GM12891 (cell line): ENCODE measurements at regions not wholly inside any gene's neighbourhood (a gene's known extent, or its start where the extent isn't known, plus 50 kb on each side); places are given as distances from the start of the nearest gene placed in this dataset.

ENCODE experiments used
- DNase-seq: peaks from one replicate; pipeline ENCODE4 v3.0.0; 2011; ENCODE audit warnings: low spot score; ENCODE audit not compliant: insufficient read length
- FAIRE-seq: peaks from 2 replicates; lab custom pipeline; 2011; peaks lifted over from hg19 to GRCh38; lab: Jason Lieb, UNC
- PAX5 ChIP-seq: IDR thresholded peaks from 2 replicates; pipeline ENCODE4 v1.6.1; 2011; ENCODE audit warnings: low read length, moderate library complexity, mild to moderate bottlenecking; ENCODE audit not compliant: insufficient read depth, severe bottlenecking
- POLR2A ChIP-seq: IDR thresholded peaks from 2 replicates; pipeline ENCODE4 v1.6.1; 2011; ENCODE audit warnings: low read depth, low read length, control low read depth
- POLR2AphosphoS5 ChIP-seq: IDR thresholded peaks from 2 replicates; pipeline ENCODE4 v1.6.1; 2011; ENCODE audit warnings: low read depth, low read length, control low read depth
- POU2F2 ChIP-seq: IDR thresholded peaks from 2 replicates; pipeline ENCODE4 v1.6.1; 2011; ENCODE audit warnings: low read depth, mild to moderate bottlenecking, control low read depth, low read length, moderate library complexity
- SPI1 ChIP-seq: IDR thresholded peaks from 2 replicates; pipeline ENCODE4 v1.6.1; 2011; ENCODE audit warnings: low read depth, low read length, control low read depth
- TAF1 ChIP-seq: IDR thresholded peaks from 2 replicates; pipeline ENCODE4 v1.6.1; 2011; ENCODE audit warnings: low read depth, low read length, control low read depth

DNA sequence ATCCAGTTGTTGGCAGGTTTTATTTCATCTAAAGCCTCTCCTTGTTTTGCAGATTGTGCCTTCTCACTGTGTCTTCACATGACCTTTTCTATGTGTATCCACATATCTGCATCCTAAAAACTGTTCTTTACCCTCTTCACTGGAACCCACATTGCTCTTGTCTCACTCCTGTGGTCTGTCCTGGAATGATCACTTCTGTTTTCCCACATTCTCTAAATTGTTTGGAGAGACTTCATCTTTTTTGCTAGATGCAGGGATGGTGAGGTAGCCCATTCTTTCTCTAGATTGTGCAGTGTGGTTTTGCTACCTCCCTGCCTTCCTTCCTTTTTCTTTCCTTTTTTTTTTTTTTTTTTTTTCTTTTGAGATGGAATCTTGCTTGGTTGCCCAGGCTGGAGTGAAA, 608.6 kb upstream of the MIR17HG start:
- FAIRE-seq (no peak), DNase-seq (no peak)
- no peak for TF ChIP-seq TAF1
- TF ChIP-seq SPI1: no peak
- TF ChIP-seq POU2F2: no peak

- FAIRE-seq: no peak
- DNase-seq: no peak
- TF ChIP-seq POU2F2 (no peak), PAX5 (no peak), POLR2A (no peak), SPI1 (no peak), TAF1 (no peak), POLR2AphosphoS5 (no peak)
These were observed 607.4 kb upstream of the MIR17HG start for GRCh38 chr13:90740099-90740498.

- no peak for DNase-seq
- TF ChIP-seq POU2F2 (no peak), SPI1 (no peak)
- FAIRE-seq: no peak
These were observed 605.1 kb upstream of the MIR17HG start for GRCh38 chr13:90742381-90742780.

DNA sequence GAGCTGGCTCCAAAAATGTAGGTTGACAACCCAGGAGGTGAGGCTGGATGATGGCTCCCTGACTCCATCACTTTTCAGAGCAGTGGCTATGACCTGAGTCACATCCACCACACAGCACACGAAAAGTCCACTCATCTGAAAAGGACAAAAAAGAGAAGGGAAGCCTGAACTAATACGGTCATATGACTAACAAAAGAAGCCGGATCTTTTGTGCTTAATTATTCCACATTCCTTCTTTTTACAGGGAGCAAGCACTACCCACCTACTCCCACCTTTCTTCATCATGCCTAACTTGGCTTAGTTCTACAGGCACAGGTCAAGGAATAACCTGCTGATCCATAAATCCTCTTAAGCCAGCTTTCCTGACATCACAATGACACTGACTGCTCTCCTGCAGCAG, 601.3 kb upstream of the MIR17HG start:
- FAIRE-seq (no peak), DNase-seq (no peak)
- no peak for TF ChIP-seq PAX5
- TF ChIP-seq TAF1: no peak
- no peak for TF ChIP-seq POU2F2
- no peak for TF ChIP-seq POLR2A
- TF ChIP-seq SPI1: no peak
- TF ChIP-seq POLR2AphosphoS5: no peak

DNA sequence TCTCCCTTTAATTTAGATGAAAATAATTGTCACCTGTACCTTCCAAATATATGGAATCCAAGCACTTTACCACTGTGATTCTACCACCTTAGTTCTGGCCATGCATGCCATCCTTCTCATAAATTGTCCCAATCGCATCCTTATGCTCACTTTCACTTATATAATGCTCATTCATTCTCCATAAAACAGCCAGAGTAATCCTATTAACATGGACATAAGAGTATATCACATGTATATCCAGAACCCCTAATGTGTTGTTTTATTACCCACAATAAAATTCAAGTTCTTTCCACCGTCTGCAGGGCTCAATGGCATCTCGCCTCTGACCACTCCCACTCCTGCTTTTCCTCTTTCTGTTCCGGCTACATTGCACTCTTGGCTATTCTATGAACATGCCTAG, 597.5 kb upstream of the MIR17HG start:
- DNase-seq (no peak), FAIRE-seq (no peak)

DNA sequence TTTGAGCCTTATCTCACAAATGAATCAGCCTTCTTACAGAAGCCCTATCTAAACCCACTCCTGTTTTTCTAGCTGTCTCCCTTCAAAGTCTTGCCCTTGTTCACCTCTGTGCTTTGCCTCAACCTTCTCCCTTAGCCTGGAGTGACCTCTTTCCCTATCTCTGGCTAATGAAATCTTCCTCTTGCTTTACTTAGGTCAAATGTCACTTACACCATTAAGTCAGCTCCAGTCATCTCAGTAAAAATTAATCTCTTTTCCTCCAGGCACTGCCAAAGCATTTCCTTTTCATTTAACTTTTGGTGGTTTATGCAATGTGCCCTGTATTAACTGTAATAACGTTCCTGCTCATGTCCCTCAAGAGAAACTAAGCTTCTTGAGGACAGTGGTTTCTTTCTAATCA, 596.5 kb upstream of the MIR17HG start:
- no peak for TF ChIP-seq POLR2A
- no peak for TF ChIP-seq PAX5
- TF ChIP-seq TAF1: no peak
- no peak for TF ChIP-seq POLR2AphosphoS5
- TF ChIP-seq SPI1: no peak
- no peak for TF ChIP-seq POU2F2
- no peak for DNase-seq
- no peak for FAIRE-seq

More for the DNA sequence above, 597.5 kb upstream of the MIR17HG start:
- TF ChIP-seq SPI1: no peak
- no peak for TF ChIP-seq POU2F2
- TF ChIP-seq POLR2A: no peak
- no peak for TF ChIP-seq PAX5

- DNase-seq (no peak), FAIRE-seq (no peak)
- no peak for TF ChIP-seq POLR2AphosphoS5
- no peak for TF ChIP-seq PAX5
- no peak for TF ChIP-seq POLR2A
- no peak for TF ChIP-seq POU2F2
- TF ChIP-seq SPI1: no peak
These were observed 595.4 kb upstream of the MIR17HG start for GRCh38 chr13:90752070-90752469.

- FAIRE-seq (no peak), DNase-seq (no peak)
- no peak for TF ChIP-seq PAX5
- no peak for TF ChIP-seq POLR2A
- TF ChIP-seq POU2F2: no peak
- TF ChIP-seq POLR2AphosphoS5: no peak
- TF ChIP-seq TAF1: no peak
- no peak for TF ChIP-seq SPI1
These were observed 590.3 kb upstream of the MIR17HG start for GRCh38 chr13:90757127-90757680.

GRCh38 chr13:90760639-90761038, 586.8 kb upstream of the MIR17HG start:
- FAIRE-seq (no peak), DNase-seq (no peak)
- TF ChIP-seq TAF1 (no peak), POU2F2 (no peak), POLR2A (no peak), PAX5 (no peak)

DNA sequence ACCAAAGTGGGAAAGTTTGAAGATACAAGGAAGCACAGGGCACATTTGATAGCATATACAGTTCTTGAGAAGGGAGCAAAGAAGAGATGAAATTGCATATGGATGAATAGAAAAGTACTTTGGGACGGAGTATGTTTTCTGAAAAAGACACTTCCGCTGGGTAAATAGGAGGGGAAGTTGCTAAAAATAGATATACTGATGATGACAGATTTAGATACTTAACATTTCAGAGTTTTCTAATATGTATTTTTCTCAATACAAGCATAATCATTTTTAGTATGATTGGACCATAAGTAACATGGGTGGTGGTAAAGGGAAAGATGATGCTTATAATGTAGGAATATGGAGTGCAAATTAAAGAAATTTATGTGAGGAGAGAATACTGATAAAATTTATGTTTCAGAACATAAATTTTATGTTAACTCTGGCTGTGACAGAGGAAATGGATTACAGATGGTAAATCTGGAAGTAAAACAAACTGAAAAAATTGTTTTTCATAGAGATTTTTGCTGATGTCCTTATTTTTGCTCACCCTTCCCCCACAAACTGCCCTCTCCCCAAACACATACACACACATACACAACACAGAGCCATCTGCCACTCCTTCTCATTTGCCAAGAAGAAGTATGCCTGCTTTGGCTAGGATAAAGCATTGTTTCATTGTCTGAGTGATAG, 583.9 kb upstream of the MIR17HG start:
- FAIRE-seq (no peak), DNase-seq (no peak)
- no peak for TF ChIP-seq PAX5
- no peak for TF ChIP-seq SPI1
- TF ChIP-seq POLR2AphosphoS5: no peak
- TF ChIP-seq TAF1: no peak
- no peak for TF ChIP-seq POLR2A
- TF ChIP-seq POU2F2: no peak

- TF ChIP-seq SPI1 (no peak), POLR2AphosphoS5 (no peak), POU2F2 (no peak), PAX5 (no peak), TAF1 (no peak), POLR2A (no peak)
- DNase-seq: no peak
- no peak for FAIRE-seq
These were observed 581.0 kb upstream of the MIR17HG start for GRCh38 chr13:90766386-90766902.
